NCI-H1105 treated with DMSO at 0.1 percent for 48 hours (cell line): ENCODE measurements at regions not wholly inside any gene's neighbourhood (a gene's known extent, or its start where the extent isn't known, plus 50 kb on each side); places are given as distances from the start of the nearest gene placed in this dataset.

Experiments
- DNase-seq: peaks from one replicate; lab custom pipeline; 2025; lab: John Stamatoyannopoulos, UW

DNA sequence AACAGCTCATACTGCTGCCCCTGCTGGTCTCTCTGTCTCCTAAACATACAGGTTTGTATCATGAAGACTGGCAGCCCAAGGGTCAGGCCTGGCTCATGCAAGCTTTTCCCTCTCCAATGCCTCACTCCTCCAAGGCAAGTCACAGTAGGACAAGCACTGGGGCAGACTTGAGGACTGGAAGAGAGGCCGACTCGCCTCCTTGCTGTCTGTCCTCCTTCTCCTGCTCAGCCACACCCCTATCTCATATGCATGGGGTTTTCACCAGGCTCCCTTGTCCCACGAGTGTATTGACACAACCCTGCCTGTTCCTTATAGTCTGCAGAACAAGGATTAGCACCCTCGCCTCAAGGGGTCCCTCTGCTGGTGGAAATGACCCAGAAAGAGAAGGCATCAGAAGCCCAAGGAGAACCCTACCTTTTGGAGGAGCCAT is 223.7 kb downstream of the SOX11 start:
- DNase-seq = no peak

GRCh38 chr2:5921081-5921642 is 229.0 kb downstream of the SOX11 start:
- no peak for DNase-seq

GRCh38 chr2:5923957-5924945 is 232.1 kb downstream of the SOX11 start:
- DNase-seq = no peak

DNA sequence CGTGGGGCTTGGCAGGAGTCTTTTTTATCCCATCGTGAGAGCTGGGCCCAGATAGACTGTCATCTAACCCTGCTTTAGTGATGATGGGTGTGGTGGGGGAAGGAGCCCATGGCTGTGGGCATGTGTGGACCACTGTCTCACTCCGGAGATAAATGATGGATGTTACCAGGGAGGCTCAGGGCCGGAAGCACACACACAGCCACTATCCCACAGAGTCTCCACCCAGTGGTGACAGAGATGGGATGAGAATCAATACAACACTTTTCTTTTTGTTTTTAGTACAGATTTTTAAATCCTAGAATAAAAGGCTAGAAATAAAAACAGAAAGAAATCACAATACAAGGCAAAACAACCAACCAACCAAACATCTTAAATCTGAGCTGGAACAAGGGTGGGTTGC is 233.4 kb downstream of the SOX11 start:
- no peak for DNase-seq

DNA sequence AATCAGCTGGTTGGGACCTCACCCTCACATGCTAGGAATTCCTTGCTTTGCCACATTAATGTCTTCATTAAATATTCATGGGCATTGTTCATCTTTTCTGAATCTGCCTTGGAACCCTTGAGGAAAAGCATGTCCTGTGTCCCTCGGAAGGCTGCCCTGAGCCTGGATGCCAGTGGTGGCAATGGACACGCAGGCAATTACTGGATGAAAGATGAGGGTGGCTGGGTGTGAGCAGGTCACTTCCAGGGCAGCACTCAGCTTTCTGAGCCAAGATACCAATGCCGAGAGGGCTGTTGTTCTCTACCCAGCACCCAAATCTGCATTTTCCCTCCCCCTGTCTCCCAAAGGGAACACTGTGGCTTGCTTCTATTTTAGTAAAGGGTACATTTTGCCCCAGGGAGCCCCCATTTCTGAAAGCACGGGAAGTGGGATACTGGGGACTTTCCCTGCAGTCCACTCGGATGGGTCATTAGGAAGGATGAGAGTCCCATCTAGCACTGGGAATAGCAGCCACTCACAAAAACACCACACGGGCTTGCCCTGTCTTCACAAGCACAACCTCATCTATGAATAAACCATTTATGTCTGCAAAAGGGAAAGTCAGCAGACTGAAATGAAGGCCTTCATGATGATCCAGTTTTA is 234.8 kb downstream of the SOX11 start:
- no peak for DNase-seq

GRCh38 chr2:5932556-5933469 is 240.6 kb downstream of the SOX11 start:
- DNase-seq = peak; percentile 18

DNA sequence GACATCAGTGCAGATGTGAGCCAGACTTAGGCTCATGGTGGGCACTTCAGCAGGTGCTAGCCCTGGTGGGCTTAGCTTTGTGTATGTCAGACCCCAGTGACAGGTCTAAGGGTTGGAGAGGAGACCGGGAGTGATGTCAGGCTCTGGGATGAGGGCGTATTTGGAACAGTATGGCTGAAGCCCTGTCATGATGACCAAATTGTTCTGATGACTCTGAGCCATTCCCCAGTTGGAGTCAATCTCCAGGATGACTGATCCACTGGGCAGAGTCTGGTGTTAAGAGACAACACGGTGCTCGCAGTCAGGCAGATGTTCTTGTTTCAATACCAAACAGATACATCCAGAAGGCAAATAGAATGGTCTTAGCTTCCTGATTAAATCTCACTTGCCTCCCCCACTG is 241.5 kb downstream of the SOX11 start:
- DNase-seq = no peak

GRCh38 chr2:5937321-5937720 is 245.1 kb downstream of the SOX11 start:
- DNase-seq = no peak

- no peak for DNase-seq
Observed at GRCh38 chr2:5937851-5938565, 245.8 kb downstream of the SOX11 start.

GRCh38 chr2:5938566-5938896 is 246.3 kb downstream of the SOX11 start:
- no peak for DNase-seq

DNA sequence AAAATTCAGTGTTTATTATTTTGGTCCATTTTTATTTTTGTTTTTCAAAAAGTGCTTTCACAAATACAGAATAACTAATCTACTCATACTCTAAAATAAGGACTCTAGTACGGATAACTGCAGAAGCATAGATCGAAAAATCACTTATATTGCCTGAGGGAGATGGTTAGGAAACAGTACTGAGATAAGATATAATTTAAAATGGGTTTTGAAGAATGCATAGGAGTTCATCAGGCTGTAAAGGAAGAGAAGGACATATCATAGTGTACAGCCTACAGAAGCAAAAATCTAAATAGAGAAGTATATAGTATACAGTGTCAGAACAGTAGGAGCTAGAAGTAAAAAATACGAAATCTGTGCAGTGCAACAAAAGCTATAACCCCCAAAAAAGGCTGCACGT is 247.4 kb downstream of the SOX11 start:
- no peak for DNase-seq

GRCh38 chr2:5940596-5941535 is 248.7 kb downstream of the SOX11 start:
- no peak for DNase-seq

DNA sequence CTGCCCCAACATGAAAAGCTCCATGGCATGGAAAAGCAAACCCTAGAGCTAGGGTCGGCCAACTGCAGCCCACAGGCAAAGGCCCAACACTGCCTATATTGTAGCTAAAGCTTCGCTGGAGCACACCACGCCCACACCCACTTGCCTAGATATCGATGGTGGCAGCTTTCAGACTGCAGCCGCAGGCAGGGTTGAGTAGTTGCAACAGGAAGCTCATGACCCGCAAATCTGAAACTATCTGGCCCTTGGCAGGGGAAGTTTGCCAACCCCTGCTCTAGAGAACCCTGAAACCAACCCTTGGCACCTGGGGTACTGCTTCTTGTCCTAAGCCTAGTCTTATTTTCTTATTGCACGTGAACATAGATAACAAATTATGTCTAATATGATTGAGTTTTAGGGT is 250.0 kb downstream of the SOX11 start:
- DNase-seq = no peak

GRCh38 chr2:5945742-5946141 is 253.6 kb downstream of the SOX11 start:
- DNase-seq = no peak

DNA sequence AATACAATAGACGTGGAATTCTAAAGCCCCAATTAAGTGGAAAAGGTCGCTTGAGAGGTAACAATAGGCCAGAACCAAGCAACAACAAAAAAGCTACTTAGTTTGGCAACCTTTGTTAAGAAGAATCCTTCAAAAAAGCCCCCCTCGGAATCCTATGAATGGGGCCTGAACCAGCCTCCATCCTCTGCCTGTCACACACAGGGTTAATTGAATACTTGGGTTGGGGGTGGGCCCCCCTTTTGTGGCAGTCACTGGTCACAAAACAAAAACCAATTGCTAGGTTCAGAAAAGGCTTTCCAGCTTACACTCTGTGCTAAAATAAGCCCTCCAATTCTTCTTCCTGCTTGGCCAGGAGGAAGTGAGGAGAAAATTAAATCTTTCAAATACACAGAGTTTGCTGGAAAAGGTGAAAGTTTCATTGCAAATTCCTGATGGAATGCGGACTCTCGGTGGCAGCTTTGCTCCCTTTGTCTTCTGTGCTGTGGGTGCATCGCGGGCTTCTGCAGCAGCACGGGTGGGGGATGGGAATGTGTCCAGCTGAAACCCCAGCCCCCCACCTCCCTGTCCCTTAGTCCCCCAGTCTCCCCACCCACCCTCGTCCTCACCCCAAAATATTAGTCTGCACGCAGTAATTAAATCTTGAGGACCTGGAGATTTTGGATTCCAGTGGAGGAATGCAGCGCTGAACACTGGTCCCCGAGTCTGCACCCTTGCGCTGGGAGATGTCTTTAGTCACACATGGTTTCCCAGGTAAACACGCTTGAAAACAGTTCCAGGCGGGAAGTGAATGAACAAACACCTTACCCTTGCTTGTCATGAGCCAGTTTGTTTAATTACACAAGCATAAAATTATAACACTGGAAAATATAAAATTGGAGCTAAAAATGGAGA is 254.3 kb downstream of the SOX11 start:
- DNase-seq = no peak

DNA sequence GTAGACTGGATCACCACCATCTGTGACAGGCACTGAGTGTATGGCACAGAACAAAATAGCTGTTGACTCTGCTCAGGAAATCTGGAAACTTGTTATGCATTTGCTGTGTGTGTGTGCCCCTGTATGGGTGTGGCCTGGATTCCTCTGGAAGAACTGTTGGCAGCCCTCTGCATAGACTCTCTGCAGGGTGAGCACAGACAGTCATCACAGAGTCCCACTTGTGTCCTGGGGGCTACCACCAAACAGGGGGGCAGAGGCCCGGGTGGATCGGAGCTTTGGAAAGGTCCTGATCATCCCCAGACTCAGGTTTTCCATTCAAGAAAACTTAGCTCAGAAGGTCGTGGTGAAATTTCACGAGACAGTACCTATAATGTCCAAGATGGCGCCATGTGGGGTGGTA is 258.6 kb downstream of the SOX11 start:
- DNase-seq = no peak

- DNase-seq = no peak
Observed at GRCh38 chr2:5951471-5951870, 259.3 kb downstream of the SOX11 start.

DNA sequence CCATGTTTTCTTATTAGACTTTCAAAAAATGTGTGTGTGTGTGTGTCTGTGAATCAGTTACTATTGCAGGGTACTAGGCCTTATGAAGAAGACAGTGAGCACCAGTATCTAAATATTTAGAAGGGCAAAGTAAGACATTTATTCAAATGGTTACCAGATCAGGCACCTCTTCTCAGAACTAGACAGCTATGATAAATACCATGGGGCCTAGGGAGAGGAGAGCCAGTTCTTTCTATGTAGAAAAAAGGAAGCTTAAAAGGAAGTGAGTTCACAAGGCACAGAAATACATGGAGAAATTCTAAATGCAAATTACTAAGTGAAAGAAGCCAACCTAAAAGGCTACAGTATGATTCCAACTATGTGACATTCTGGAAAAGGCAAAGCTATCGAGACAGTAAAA is 261.3 kb downstream of the SOX11 start:
- no peak for DNase-seq

- DNase-seq = no peak
Observed at GRCh38 chr2:5954509-5954908, 262.3 kb downstream of the SOX11 start.
